ENCODE measurements at regions not wholly inside any gene's neighbourhood (a gene's known extent, or its start where the extent isn't known, plus 50 kb on each side); places are given as distances from the start of the nearest gene placed in this dataset.

DNA sequence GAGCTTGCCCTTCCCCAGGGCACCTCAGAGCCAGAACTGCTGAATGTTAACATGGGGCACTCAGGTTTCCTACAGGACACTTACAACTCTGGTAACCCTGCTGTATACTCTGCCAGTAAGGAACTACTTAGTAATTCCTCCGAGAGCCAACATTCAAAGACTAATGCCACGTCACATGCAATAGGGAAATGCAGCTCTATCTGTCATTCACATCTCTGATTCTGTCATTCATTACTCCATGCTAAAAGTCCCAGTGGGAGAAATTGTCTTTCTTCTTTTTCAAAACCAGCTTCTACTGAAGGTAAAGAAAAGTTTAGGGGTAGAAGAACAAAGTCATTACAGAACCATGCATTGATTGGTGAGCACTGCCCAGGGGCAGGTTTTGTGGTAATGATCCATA lies 189.2 kb downstream of the DAD1 start:
- Histone ChIP-seq H3K4me3 (no peak overlapping the region), H3K27me3 (replicated peaks in 1 of 7) (peaks cover 0 to 9% (median 0%) of the 10 kb centered on the region in 7 donors), H3K36me3 (no peaks in the 10 kb centered on the region), H3K27ac (no peak overlapping the region), H3K9me3 (no peaks in the 10 kb centered on the region), H3K4me1 (peaks cover 0 to 23% (median 8%) of the 10 kb centered on the region in 6 donors)
- intact Hi-C loops (cut with DNase I; ENCODE audit: low total_unique reads), result loop anchor here (10.0 kb wide), 1 partner anchor 255 kb away; no protein-coding TSS in a partner anchor
- TF ChIP-seq, protein P1, sequence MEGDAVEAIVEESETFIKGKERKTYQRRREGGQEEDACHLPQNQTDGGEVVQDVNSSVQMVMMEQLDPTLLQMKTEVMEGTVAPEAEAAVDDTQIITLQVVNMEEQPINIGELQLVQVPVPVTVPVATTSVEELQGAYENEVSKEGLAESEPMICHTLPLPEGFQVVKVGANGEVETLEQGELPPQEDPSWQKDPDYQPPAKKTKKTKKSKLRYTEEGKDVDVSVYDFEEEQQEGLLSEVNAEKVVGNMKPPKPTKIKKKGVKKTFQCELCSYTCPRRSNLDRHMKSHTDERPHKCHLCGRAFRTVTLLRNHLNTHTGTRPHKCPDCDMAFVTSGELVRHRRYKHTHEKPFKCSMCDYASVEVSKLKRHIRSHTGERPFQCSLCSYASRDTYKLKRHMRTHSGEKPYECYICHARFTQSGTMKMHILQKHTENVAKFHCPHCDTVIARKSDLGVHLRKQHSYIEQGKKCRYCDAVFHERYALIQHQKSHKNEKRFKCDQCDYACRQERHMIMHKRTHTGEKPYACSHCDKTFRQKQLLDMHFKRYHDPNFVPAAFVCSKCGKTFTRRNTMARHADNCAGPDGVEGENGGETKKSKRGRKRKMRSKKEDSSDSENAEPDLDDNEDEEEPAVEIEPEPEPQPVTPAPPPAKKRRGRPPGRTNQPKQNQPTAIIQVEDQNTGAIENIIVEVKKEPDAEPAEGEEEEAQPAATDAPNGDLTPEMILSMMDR (IDR thresholded peaks at IDR 0.05 in 8 of 11, conservative IDR thresholded peaks at IDR 0.05 in 3 of 11), result no peak
- TF ChIP-seq POLR2A (IDR thresholded peaks at IDR 0.05), result no peak
- TF ChIP-seq POLR2AphosphoS5 (IDR thresholded peaks at IDR 0.05), result no peak
- 73 to 96% (median 77%) methylated on average over 2 of the region's 2 CpGs for WGBS, 5 donors
- no peak for DNase-seq

GRCh38 chr14:22397221-22397737 lies 191.7 kb downstream of the DAD1 start:
- H3K4me1 ChIP-seq, result peaks cover 0 to 28% (median 11%) of the 10 kb centered on the region in 6 donors
- 55 to 76% (median 63%) methylated on average over 7 of the region's 7 CpGs for WGBS, 5 donors
- H3K9me3 ChIP-seq, result no peaks in the 10 kb centered on the region
- intact Hi-C loops (cut with DNase I; ENCODE audit: low total_unique reads), result loop anchor here (10.0 kb wide), 1 partner anchor 258 kb away; no protein-coding TSS in a partner anchor
- H3K27me3 ChIP-seq (replicated peaks in 1 of 7), result peaks cover 0 to 9% (median 0%) of the 10 kb centered on the region in 7 donors
- DNase-seq, result no peak
- no peak overlapping the region for H3K4me3 ChIP-seq
- H3K36me3 ChIP-seq, result no peaks in the 10 kb centered on the region
- TF ChIP-seq POLR2A (IDR thresholded peaks at IDR 0.05) (no peak), POLR2AphosphoS5 (IDR thresholded peaks at IDR 0.05) (no peak)
- TF ChIP-seq, protein P1 (IDR thresholded peaks at IDR 0.05 in 8 of 11, conservative IDR thresholded peaks at IDR 0.05 in 3 of 11), result no peak
- H3K27ac ChIP-seq, result no peak overlapping the region

GRCh38 chr14:22395803-22396202 lies 193.2 kb downstream of the DAD1 start:
- H3K36me3 ChIP-seq, result no peaks in the 10 kb centered on the region
- WGBS, 5 donors, result 95 to 100% (median 98%) methylated on average over 2 of the region's 2 CpGs
- H3K27me3 ChIP-seq (replicated peaks in 1 of 7), result peaks cover 0 to 3% (median 0%) of the 10 kb centered on the region in 7 donors
- peaks cover 0 to 34% (median 18%) of the 10 kb centered on the region in 6 donors for H3K4me1 ChIP-seq
- intact Hi-C loops (cut with DNase I; ENCODE audit: low total_unique reads), result loop anchor here (10.0 kb wide), 1 partner anchor 259 kb away; no protein-coding TSS in a partner anchor
- DNase-seq, result no peak
- H3K4me3 ChIP-seq, result no peak overlapping the region
- no peaks in the 10 kb centered on the region for H3K9me3 ChIP-seq
- TF ChIP-seq, protein P1 (IDR thresholded peaks at IDR 0.05 in 8 of 11, conservative IDR thresholded peaks at IDR 0.05 in 3 of 11), result no peak
- TF ChIP-seq POLR2AphosphoS5 (IDR thresholded peaks at IDR 0.05) (no peak), POLR2A (IDR thresholded peaks at IDR 0.05) (no peak)
- H3K27ac ChIP-seq, result no peak overlapping the region

- 81 to 87% (median 85%) methylated on average over 2 of the region's 2 CpGs for WGBS, 5 donors
- Histone ChIP-seq H3K4me1 (peaks cover 0 to 34% (median 18%) of the 10 kb centered on the region in 6 donors), H3K27me3 (replicated peaks in 1 of 7) (peaks cover 0 to 3% (median 0%) of the 10 kb centered on the region in 7 donors), H3K9me3 (no peaks in the 10 kb centered on the region), H3K4me3 (no peak overlapping the region), H3K36me3 (no peaks in the 10 kb centered on the region), H3K27ac (no peak overlapping the region)
- DNase-seq, result no peak
- TF ChIP-seq, protein P1 (IDR thresholded peaks at IDR 0.05 in 8 of 11, conservative IDR thresholded peaks at IDR 0.05 in 3 of 11), result no peak
- TF ChIP-seq POLR2A (IDR thresholded peaks at IDR 0.05) (no peak), POLR2AphosphoS5 (IDR thresholded peaks at IDR 0.05) (no peak)
- intact Hi-C loops (cut with DNase I; ENCODE audit: low total_unique reads), result loop anchor here (5.0 to 10.0 kb wide), 2 partner anchors 78 to 260 kb away; no protein-coding TSS in a partner anchor
Observed at GRCh38 chr14:22394616-22395015, 194.4 kb downstream of the DAD1 start.
